Endothelial cell of umbilical vein (primary cell): ENCODE measurements at regions not wholly inside any gene's neighbourhood (a gene's known extent, or its start where the extent isn't known, plus 50 kb on each side); places are given as distances from the start of the nearest gene placed in this dataset.

Experiments
- BruUV-seq: library from RNA; stranded (reverse); fragments of 400-500 nt; replicated peaks from 2 replicates; lab custom pipeline; 2021; lab: Mats Ljungman, UMichigan
- CTCF ChIA-PET: fragments of 300-600, 350-600 bp; sonication (Branson Sonifier 250); formaldehyde crosslinking; loops from one replicate; lab custom pipeline; 2021; ENCODE audit warnings: antibody characterized with exemption, inconsistent platforms; lab: Charles Lee
- POLR2A ChIA-PET: fragments of 300-600, 350-600 bp; sonication (Branson Sonifier 250); formaldehyde crosslinking; loops from one replicate; lab custom pipeline; 2021; ENCODE audit warnings: antibody characterized with exemption, inconsistent platforms; lab: Charles Lee
- DNase-seq: peaks from one replicate; pipeline ENCODE4 v3.0.0-alpha.2; 2011; ENCODE audit warnings: low read depth, low spot score
- FAIRE-seq: peaks from 2 replicates; lab custom pipeline; 2011; peaks lifted over from hg19 to GRCh38; lab: Jason Lieb, UNC
- H2AFZ ChIP-seq: 2 replicates; pipeline ENCODE4 v1.6.0; 2012; ENCODE audit warnings: low read depth, low read length, control low read depth, inconsistent platforms
- H3K27ac ChIP-seq: 2 replicates; pipeline ENCODE4 v1.5.1; 2011; ENCODE audit warnings: low read depth, mild to moderate bottlenecking, control low read depth, low read length, moderate library complexity; ENCODE audit not compliant: insufficient read depth
- H3K27me3 ChIP-seq, 2 experiments: 2 replicates each; pipeline versions ENCODE4 v1.6.0 to v1.6.1; 2011; ENCODE audit warnings: low read length in 2 of 2, mixed read lengths in 1 of 2; ENCODE audit not compliant: control insufficient read depth in 2 of 2, insufficient read depth in 2 of 2
- H3K36me3 ChIP-seq, 2 experiments: 2 replicates in 1 of 2; 3 replicates in 1 of 2; pipeline ENCODE4 v1.5.1; 2011; ENCODE audit warnings: low read length in 2 of 2, mild to moderate bottlenecking in 1 of 2, moderate library complexity in 1 of 2; ENCODE audit not compliant: control insufficient read depth in 2 of 2, insufficient read depth in 2 of 2; ENCODE audit errors: extremely low read depth in 1 of 2
- H3K4me1 ChIP-seq: 3 replicates; pipeline ENCODE4 v1.5.1; 2011; ENCODE audit warnings: mild to moderate bottlenecking, low read length; ENCODE audit not compliant: control insufficient read depth, insufficient read depth; ENCODE audit errors: extremely low read depth
- H3K4me2 ChIP-seq: 2 replicates; pipeline ENCODE4 v1.6.1; 2011; ENCODE audit warnings: low read length, control low read depth, mixed read lengths; ENCODE audit not compliant: insufficient read depth
- H3K4me3 ChIP-seq, 3 experiments: fragments of 200-600 bp in 1 of 3; sonication (generic), shearing (Covaris generic) in 1 of 3; replicated peaks in 1 of 3; 2 replicates each; pipeline ENCODE4 v1.5.1; 2011 to 2016; ENCODE audit warnings: control low read depth in 3 of 3, low read length in 3 of 3, mild to moderate bottlenecking in 2 of 3, inconsistent platforms in 1 of 3, low read depth in 1 of 3, moderate library complexity in 1 of 3; ENCODE audit not compliant: insufficient read depth in 1 of 3
- H3K79me2 ChIP-seq: 2 replicates; pipeline ENCODE4 v1.6.0; 2012; ENCODE audit warnings: low read length, inconsistent platforms; ENCODE audit not compliant: control insufficient read depth, insufficient read depth
- H3K9ac ChIP-seq: replicated peaks from 2 replicates; pipeline ENCODE3; 2011; ENCODE audit warnings: low read length, control low read depth; ENCODE audit not compliant: insufficient read depth; ENCODE audit errors: extremely low read depth
- H3K9me1 ChIP-seq: replicated peaks from 3 replicates; pipeline ENCODE4 v1.6.0; 2011; ENCODE audit warnings: mild to moderate bottlenecking, low read length; ENCODE audit not compliant: control insufficient read depth, insufficient read depth; ENCODE audit errors: extremely low read depth
- H3K9me3 ChIP-seq: replicated peaks from 2 replicates; pipeline ENCODE4 v1.5.1; 2012; ENCODE audit warnings: low read length, inconsistent platforms; ENCODE audit not compliant: control insufficient read depth, insufficient read depth
- H4K20me1 ChIP-seq: replicated peaks from 2 replicates; pipeline ENCODE3; 2011; ENCODE audit warnings: mild to moderate bottlenecking, low read length; ENCODE audit not compliant: control insufficient read depth, insufficient read depth; ENCODE audit errors: extremely low read depth
- EZH2 ChIP-seq: IDR thresholded peaks from 2 replicates; pipeline ENCODE4 v1.6.1; 2012; ENCODE audit warnings: borderline replicate concordance, low read depth, mild to moderate bottlenecking, moderate library complexity, low read length, inconsistent platforms; ENCODE audit not compliant: severe bottlenecking
- FOS ChIP-seq: IDR thresholded peaks from 2 replicates; pipeline ENCODE4 v1.6.1; 2011; ENCODE audit warnings: mild to moderate bottlenecking, low read length, moderate library complexity, borderline replicate concordance; ENCODE audit not compliant: insufficient read depth
- GATA2 ChIP-seq: IDR thresholded peaks from 2 replicates; pipeline ENCODE4 v1.7.0; 2011; ENCODE audit warnings: low read depth, mild to moderate bottlenecking, moderate library complexity, mixed read lengths, low read length; ENCODE audit not compliant: insufficient read length, insufficient read depth
- JUN ChIP-seq: IDR thresholded peaks from 2 replicates; pipeline ENCODE4 v1.6.1; 2011; ENCODE audit warnings: borderline replicate concordance, low read depth; ENCODE audit not compliant: insufficient read length, insufficient read depth
- MYC ChIP-seq: IDR thresholded peaks from one replicate; pipeline ENCODE4 v1.6.1; 2011; ENCODE audit warnings: mild to moderate bottlenecking, low read depth, low read length
- POLR2A ChIP-seq: IDR thresholded peaks from 2 replicates; pipeline ENCODE4 v1.6.1; 2012; ENCODE audit warnings: low read depth, mild to moderate bottlenecking, control low read depth, low read length
- POLR2AphosphoS5 ChIP-seq: IDR thresholded peaks from 2 replicates; pipeline ENCODE4 v1.6.1; 2012; ENCODE audit warnings: low read depth, mild to moderate bottlenecking, control low read depth, low read length, moderate library complexity; ENCODE audit not compliant: insufficient read depth
- dilution Hi-C: fragments of 300-500 bp; cut with MboI; formaldehyde crosslinking; loops from one replicate; pipeline ENCODE4 v1.15.0; 2019; ENCODE audit warnings: low sequenced_read_pairs; ENCODE audit not compliant: extremely low pct_ligation_motif_present
- intact Hi-C: fragments of 100-400 bp; cut with micrococcal nuclease; formaldehyde crosslinking; loops from one replicate; pipeline ENCODE4 v1.10.0; 2022
- TF ChIP-seq, protein P1 (sequence below), 2 donors: IDR thresholded peaks; 1 replicate in 1 of 2; 2 replicates in 1 of 2; pipeline ENCODE4 v1.5.1; 2011; ENCODE audit warnings: low read length in 2 of 2, mild to moderate bottlenecking in 2 of 2, moderate library complexity in 2 of 2, control low read depth in 1 of 2, inconsistent platforms in 1 of 2, low read depth in 1 of 2; ENCODE audit not compliant: insufficient read depth in 1 of 2; ENCODE audit errors: extremely low read depth in 1 of 2
- TF ChIP-seq, protein P2 (sequence below): IDR thresholded peaks from 2 replicates; pipeline ENCODE4 v1.6.1; 2011; ENCODE audit not compliant: insufficient read depth, insufficient read length

DNA sequence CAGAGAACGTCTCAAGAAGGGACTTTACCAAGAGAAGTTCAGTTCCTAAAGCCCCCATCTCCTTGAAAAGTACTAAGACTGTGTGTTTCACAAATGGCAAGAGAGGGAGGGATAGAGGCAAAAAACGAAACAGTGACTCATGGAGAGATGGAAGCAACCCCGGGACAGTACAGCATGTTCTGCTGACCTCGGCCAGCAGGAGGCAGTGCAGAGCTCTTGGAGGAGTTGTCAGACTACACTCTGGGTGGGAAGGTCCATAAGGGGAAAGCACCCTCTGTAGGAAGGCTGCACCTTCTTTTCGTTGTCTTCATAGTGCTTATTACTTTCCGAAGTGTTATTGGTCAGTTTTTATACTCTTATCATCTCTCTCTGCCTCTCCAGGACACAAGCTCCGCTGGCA, 525.2 kb upstream of the CCDC196 start:
- Histone ChIP-seq H3K9me1 (no peaks in the 10 kb centered on the region), H3K4me3 (no peak overlapping the region), H3K4me1 (no peaks in the 10 kb centered on the region), H3K9me3 (no peaks in the 10 kb centered on the region), H3K4me2 (no peak overlapping the region), H3K36me3 (no peaks in the 10 kb centered on the region), H2AFZ (no peak overlapping the region), H4K20me1 (no peaks in the 10 kb centered on the region), H3K9ac (no peak overlapping the region), H3K27ac (no peak overlapping the region), H3K79me2 (no peaks in the 10 kb centered on the region), H3K27me3 (no peaks in the 10 kb centered on the region)
- CTCF ChIA-PET, result interaction anchor here (1.1 to 5.4 kb wide), 12 partner anchors 12 to 975 kb away, joined by 3 to 146 read pairs (median 6); partner anchors contain the start of gene FUT8
- peak; percentile 60 for FAIRE-seq
- TF ChIP-seq, protein P1, sequence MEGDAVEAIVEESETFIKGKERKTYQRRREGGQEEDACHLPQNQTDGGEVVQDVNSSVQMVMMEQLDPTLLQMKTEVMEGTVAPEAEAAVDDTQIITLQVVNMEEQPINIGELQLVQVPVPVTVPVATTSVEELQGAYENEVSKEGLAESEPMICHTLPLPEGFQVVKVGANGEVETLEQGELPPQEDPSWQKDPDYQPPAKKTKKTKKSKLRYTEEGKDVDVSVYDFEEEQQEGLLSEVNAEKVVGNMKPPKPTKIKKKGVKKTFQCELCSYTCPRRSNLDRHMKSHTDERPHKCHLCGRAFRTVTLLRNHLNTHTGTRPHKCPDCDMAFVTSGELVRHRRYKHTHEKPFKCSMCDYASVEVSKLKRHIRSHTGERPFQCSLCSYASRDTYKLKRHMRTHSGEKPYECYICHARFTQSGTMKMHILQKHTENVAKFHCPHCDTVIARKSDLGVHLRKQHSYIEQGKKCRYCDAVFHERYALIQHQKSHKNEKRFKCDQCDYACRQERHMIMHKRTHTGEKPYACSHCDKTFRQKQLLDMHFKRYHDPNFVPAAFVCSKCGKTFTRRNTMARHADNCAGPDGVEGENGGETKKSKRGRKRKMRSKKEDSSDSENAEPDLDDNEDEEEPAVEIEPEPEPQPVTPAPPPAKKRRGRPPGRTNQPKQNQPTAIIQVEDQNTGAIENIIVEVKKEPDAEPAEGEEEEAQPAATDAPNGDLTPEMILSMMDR (IDR thresholded peaks at IDR 0.05; ENCODE audit: extremely low read depth in 1 of 2, insufficient read depth in 1 of 2, low read depth in 1 of 2, low read length in 2 of 2), result peak; percentile 65 to 78
- TF ChIP-seq EZH2, result no peak
- intact Hi-C loops, result loop anchor here (1.0 kb wide), 1 partner anchor 109 kb away; no protein-coding TSS in a partner anchor
- peak; percentile 39 for DNase-seq
- POLR2A ChIA-PET, result no interaction called here
- dilution Hi-C loops, result no loop called here
- no TSS peak for BruUV-seq

DNA sequence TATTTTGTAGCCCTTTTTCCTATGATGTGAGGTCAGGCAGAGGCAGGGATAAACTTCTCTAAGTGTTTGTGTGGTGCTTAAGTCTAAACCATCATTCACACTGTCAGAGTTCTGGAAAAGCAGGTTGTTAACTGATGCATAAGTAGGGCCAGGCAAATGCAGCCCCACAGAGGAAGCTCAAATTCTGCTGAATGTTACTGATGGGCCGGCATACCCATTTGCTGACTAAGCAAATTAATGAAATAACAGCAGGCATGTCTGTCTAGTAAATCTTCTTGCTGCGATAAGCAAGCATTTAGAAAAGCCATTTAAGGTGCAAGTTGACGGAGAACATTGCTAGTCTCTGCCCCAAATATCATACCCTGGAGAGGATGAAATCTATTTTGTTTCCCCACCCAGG, 523.2 kb upstream of the CCDC196 start:
- Histone ChIP-seq H3K9me3 (no peaks in the 10 kb centered on the region), H3K9me1 (no peaks in the 10 kb centered on the region), H3K27me3 (no peaks in the 10 kb centered on the region), H3K4me3 (no peak overlapping the region), H3K4me1 (no peaks in the 10 kb centered on the region), H3K27ac (no peak overlapping the region), H3K79me2 (no peaks in the 10 kb centered on the region), H4K20me1 (no peaks in the 10 kb centered on the region), H3K36me3 (no peaks in the 10 kb centered on the region), H3K9ac (no peak overlapping the region), H2AFZ (no peak overlapping the region), H3K4me2 (no peak overlapping the region)
- no TSS peak for BruUV-seq
- dilution Hi-C loops (no loop called here), intact Hi-C loops (no loop called here)
- no peak for FAIRE-seq
- ChIA-PET POLR2A (no interaction called here), CTCF (no interaction called here)
- TF ChIP-seq, protein P2, sequence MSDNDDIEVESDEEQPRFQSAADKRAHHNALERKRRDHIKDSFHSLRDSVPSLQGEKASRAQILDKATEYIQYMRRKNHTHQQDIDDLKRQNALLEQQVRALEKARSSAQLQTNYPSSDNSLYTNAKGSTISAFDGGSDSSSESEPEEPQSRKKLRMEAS, result no peak
- TF ChIP-seq POLR2AphosphoS5, result no peak
- TF ChIP-seq JUN, result no peak
- no peak for TF ChIP-seq EZH2
- TF ChIP-seq GATA2, result no peak
- no peak for TF ChIP-seq MYC
- TF ChIP-seq, protein P1 (IDR thresholded peaks at IDR 0.05; ENCODE audit: extremely low read depth in 1 of 2, insufficient read depth in 1 of 2, low read depth in 1 of 2, low read length in 2 of 2), result no peak
- no peak for TF ChIP-seq POLR2A
- no peak for TF ChIP-seq FOS
- DNase-seq, result no peak
